BJ (cell line): ENCODE measurements at regions not wholly inside any gene's neighbourhood (a gene's known extent, or its start where the extent isn't known, plus 50 kb on each side); places are given as distances from the start of the nearest gene placed in this dataset.

ENCODE experiments used
- CTCF ChIA-PET: fragments of 350-600 bp; formaldehyde crosslinking; extraction: SDS; loops from one replicate; lab custom pipeline; 2021; ENCODE audit warnings: antibody characterized with exemption, inconsistent platforms; lab: Yijun Ruan, JAX
- POLR2A ChIA-PET: fragments of 300-600 bp; sonication (Branson Sonifier 250); formaldehyde crosslinking; extraction: SDS; loops from one replicate; lab custom pipeline; 2021; ENCODE audit warnings: antibody characterized with exemption; lab: Charles Lee
- DNase-seq: peaks from one replicate; pipeline ENCODE4 v3.0.0-alpha.2; 2011; ENCODE audit warnings: low read depth
- H3K27me3 ChIP-seq: 2 replicates; pipeline ENCODE4 v1.6.0; 2011; ENCODE audit warnings: low read length; ENCODE audit not compliant: control insufficient read depth, insufficient read depth
- H3K36me3 ChIP-seq: 2 replicates; pipeline ENCODE4 v1.5.1; 2011; ENCODE audit warnings: low read length; ENCODE audit not compliant: control insufficient read depth, insufficient read depth
- H3K4me3 ChIP-seq: 2 replicates; pipeline ENCODE4 v1.5.1; 2011; ENCODE audit warnings: low read depth, mild to moderate bottlenecking, control low read depth, low read length
- TF ChIP-seq, protein P1 (sequence below): IDR thresholded peaks from 2 replicates; pipeline ENCODE4 v1.5.1; 2011; ENCODE audit warnings: low read depth, mild to moderate bottlenecking, control low read depth, inconsistent platforms, low read length, moderate library complexity; ENCODE audit not compliant: insufficient read depth

DNA sequence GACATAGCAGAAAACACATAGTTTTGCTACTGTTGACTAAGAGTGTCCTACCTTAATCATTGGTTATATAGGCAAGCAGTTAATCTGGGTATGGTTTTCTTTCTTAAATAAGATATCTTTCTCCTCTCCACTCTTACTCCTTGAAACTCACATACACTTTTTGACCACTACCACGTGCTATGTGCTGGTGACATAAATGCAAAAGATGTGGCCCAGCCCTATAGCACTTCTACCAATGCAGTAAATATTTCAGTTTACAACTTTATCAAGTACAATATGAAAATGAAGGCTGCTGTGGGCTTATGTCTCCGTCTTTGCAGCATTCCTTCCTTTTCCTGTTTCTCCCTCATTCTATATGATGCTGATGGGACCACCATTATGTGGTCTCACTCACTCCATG lies 410.2 kb upstream of the CFAP20DC start:
- Histone ChIP-seq H3K4me3 (no peak overlapping the region), H3K36me3 (no peaks in the 10 kb centered on the region), H3K27me3 (no peaks in the 10 kb centered on the region)
- TF ChIP-seq, protein P1, sequence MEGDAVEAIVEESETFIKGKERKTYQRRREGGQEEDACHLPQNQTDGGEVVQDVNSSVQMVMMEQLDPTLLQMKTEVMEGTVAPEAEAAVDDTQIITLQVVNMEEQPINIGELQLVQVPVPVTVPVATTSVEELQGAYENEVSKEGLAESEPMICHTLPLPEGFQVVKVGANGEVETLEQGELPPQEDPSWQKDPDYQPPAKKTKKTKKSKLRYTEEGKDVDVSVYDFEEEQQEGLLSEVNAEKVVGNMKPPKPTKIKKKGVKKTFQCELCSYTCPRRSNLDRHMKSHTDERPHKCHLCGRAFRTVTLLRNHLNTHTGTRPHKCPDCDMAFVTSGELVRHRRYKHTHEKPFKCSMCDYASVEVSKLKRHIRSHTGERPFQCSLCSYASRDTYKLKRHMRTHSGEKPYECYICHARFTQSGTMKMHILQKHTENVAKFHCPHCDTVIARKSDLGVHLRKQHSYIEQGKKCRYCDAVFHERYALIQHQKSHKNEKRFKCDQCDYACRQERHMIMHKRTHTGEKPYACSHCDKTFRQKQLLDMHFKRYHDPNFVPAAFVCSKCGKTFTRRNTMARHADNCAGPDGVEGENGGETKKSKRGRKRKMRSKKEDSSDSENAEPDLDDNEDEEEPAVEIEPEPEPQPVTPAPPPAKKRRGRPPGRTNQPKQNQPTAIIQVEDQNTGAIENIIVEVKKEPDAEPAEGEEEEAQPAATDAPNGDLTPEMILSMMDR: no peak
- POLR2A ChIA-PET: no interaction called here
- DNase-seq: no peak
- CTCF ChIA-PET: no interaction called here

GRCh38 chr3:59456852-59457485 lies 407.1 kb upstream of the CFAP20DC start:
- TF ChIP-seq, protein P1: no peak

DNA sequence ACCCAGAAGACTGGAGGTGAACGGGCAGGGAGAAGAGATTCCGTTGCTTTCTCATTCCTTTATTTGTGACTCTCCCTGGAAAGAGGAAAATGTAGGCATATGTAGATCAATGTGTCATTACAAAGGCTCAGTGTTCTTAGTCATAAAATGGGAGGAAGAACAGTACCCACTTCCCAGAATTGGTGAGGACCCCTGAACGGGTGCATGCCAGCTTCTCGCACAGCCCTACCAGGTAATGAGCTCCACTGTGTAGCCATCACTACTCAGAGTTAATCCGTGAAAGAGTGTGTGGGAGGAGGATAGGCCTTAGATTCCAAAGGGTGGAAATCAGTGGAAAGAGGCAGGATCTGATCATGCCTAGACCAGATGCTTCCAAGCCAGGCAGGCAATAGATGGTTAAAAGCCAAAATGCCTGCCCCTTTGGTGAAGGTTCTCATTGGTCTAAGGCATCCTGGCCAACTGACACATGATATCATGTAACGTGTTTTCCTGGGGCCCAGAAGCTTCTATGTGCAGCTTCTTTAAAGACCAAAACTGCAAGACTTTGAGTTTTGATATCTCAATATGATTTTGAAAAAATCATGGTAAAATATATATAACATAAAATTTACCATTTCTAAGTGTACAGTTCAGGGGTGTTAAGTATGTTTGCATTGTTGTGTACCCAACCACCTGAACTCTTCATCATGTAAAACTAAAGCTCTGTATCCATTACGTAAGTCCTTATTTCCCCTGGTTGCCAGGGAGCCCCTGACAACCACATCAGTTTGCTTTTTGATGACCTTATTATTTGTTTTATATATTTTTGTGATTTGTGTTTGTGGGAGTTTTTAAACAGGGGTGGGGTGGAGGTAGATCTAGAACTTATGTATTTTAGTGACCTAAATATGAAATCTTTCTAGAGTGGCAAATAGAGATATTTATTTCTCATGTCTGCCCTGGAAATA lies 402.2 kb upstream of the CFAP20DC start:
- Histone ChIP-seq H3K4me3 (no peak overlapping the region), H3K36me3 (no peaks in the 10 kb centered on the region), H3K27me3 (no peaks in the 10 kb centered on the region)
- no peak for DNase-seq
- POLR2A ChIA-PET: no interaction called here
- TF ChIP-seq, protein P1: no peak
- CTCF ChIA-PET: interaction anchor here (0.9 kb wide), 1 partner anchor 15 kb away, joined by 4 read pairs; no protein-coding TSS in a partner anchor

More at GRCh38 chr3:59456852-59457485, 407.1 kb upstream of the CFAP20DC start:
- DNase-seq: no peak
- ChIA-PET CTCF (interaction anchor here (1.2 kb wide), 1 partner anchor 19 kb away, joined by 3 read pairs; no protein-coding TSS in a partner anchor), POLR2A (no interaction called here)
- H3K36me3 ChIP-seq: no peaks in the 10 kb centered on the region
- H3K27me3 ChIP-seq: no peaks in the 10 kb centered on the region
- no peak overlapping the region for H3K4me3 ChIP-seq

DNA sequence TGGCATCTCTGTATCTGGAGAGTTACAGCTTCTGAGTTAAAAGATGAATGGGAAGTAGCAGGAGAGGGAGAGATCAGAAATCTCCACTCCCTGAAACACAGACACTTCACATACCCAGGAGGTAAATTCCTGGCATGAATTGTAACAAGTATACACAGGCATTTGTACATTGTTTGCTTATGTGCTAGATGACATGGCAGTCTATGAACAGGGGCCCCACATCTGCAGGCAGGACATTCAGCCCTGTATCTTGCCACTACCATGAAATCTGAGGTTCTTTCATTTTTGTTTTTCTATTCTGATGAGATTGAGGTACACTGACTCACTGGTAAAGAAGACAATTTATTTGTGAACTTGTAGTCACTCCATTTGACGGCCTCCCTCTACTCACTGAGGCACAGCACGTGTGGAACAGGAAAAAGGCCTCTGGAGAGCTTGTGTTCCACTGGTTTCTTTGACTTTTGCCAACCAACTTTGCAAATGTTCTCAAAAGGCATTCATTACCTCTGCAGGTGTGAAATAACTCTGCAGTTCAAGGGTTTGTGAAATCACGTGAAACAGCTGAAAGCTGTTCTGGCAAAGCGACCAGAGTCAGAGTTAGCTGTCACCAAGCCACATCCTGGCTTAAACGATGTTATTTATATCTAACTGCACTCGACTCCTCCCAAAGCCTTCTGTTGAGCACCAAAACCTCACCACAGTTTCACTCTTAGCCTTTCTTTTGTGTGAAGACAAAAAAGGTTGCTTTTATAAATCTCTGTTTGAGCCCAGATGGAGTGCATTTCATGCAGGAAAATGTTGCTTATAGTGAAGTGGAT lies 401.3 kb upstream of the CFAP20DC start:
- CTCF ChIA-PET: no interaction called here
- H3K36me3 ChIP-seq: no peaks in the 10 kb centered on the region
- no peaks in the 10 kb centered on the region for H3K27me3 ChIP-seq
- TF ChIP-seq, protein P1: no peak
- no peak for DNase-seq
- no peak overlapping the region for H3K4me3 ChIP-seq
- POLR2A ChIA-PET: no interaction called here

DNA sequence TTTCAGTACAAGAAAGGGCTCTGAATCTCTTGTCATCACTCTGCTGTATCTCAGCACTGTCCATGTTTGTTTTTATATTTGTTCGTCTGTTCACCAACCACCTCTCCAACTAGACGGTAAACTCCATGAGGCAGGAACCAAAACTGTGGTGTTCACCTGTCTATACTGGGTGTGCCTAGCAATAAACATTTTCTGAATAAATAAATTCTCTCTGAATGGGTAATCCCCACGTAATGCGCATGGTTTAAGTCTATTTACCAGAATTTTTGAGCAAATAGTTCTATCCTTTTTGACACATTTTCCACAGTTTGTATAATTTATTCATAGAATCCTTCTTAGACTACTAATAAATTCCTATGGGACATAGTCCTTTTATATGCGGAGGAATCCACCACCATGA lies 400.6 kb upstream of the CFAP20DC start:
- no peak for DNase-seq
- no peaks in the 10 kb centered on the region for H3K36me3 ChIP-seq
- ChIA-PET POLR2A (no interaction called here), CTCF (no interaction called here)
- H3K4me3 ChIP-seq: no peak overlapping the region
- no peaks in the 10 kb centered on the region for H3K27me3 ChIP-seq
- TF ChIP-seq, protein P1: no peak
